ENCODE measurements at regions not wholly inside any gene's neighbourhood (a gene's known extent, or its start where the extent isn't known, plus 50 kb on each side); places are given as distances from the start of the nearest gene placed in this dataset.
"Not testable (repeated sequence)": the region's sequence is repeated elsewhere in the genome, so short reads cannot be mapped to it uniquely, and the experiment has no call there.

- no peak overlapping the region for H3K4me3 ChIP-seq (ENCODE audit: low read length)
- peak; percentile 51 for DNase-seq (ENCODE audit: low read depth)
- TF ChIP-seq CTCF (conservative IDR thresholded peaks at IDR 0.05; ENCODE audit: low read length): no peak
These were observed 148.4 kb downstream of the RTP4 start for GRCh38 chr3:187516446-187517185.

- TF ChIP-seq CTCF (conservative IDR thresholded peaks at IDR 0.05; ENCODE audit: low read length): no peak
- no peak for DNase-seq (ENCODE audit: low read depth)
- H3K4me3 ChIP-seq (ENCODE audit: low read length): no peak overlapping the region
These were observed 139.7 kb downstream of the RTP4 start for GRCh38 chr3:187507905-187508304.

GRCh38 chr3:187507266-187507665 is 139.1 kb downstream of the RTP4 start:
- no peak overlapping the region for H3K4me3 ChIP-seq (ENCODE audit: low read length)
- DNase-seq (ENCODE audit: low read depth): no peak
- no peak for TF ChIP-seq CTCF (conservative IDR thresholded peaks at IDR 0.05; ENCODE audit: low read length)

- no peak for DNase-seq (ENCODE audit: low read depth)
- H3K4me3 ChIP-seq (ENCODE audit: low read length): no peak overlapping the region
- no peak for TF ChIP-seq CTCF (conservative IDR thresholded peaks at IDR 0.05; ENCODE audit: low read length)
These were observed 136.2 kb downstream of the RTP4 start for GRCh38 chr3:187504435-187504834.

GRCh38 chr3:187498211-187498724 is 130.1 kb downstream of the RTP4 start:
- no peak for DNase-seq (ENCODE audit: low read depth)
- TF ChIP-seq CTCF (conservative IDR thresholded peaks at IDR 0.05; ENCODE audit: low read length): no peak
- H3K4me3 ChIP-seq (ENCODE audit: low read length): no peak overlapping the region

- no peak overlapping the region for H3K4me3 ChIP-seq (ENCODE audit: low read length)
- no peak for DNase-seq (ENCODE audit: low read depth)
- no peak for TF ChIP-seq CTCF (conservative IDR thresholded peaks at IDR 0.05; ENCODE audit: low read length)
These were observed 128.9 kb downstream of the RTP4 start for GRCh38 chr3:187497052-187497451.

GRCh38 chr3:187494056-187494455 is 125.9 kb downstream of the RTP4 start:
- DNase-seq (ENCODE audit: low read depth); H3K4me3 ChIP-seq (ENCODE audit: low read length): not testable (repeated sequence)

Measured in AG10803 (cell line).